HCT116 (cell line): ENCODE measurements at regions not wholly inside any gene's neighbourhood (a gene's known extent, or its start where the extent isn't known, plus 50 kb on each side); places are given as distances from the start of the nearest gene placed in this dataset.

Experiments
- ATAC-seq: fragments of 200-7000 bp; cut with Tn5 transposase; 2 replicates; pipeline ENCODE4 v1.9.1; 2020; ENCODE audit warnings: mild to moderate bottlenecking, moderate library complexity
- BruUV-seq: library from RNA; stranded (reverse); fragments of 400-500 nt; replicated peaks from 2 replicates; lab custom pipeline; 2021; lab: Mats Ljungman, UMichigan
- CTCF ChIA-PET: fragments of 300-600 bp; sonication (Branson Sonifier 250); formaldehyde crosslinking; loops from one replicate; lab custom pipeline; 2021; ENCODE audit warnings: antibody characterized with exemption; lab: Charles Lee
- POLR2A ChIA-PET: fragments of 300-600, 350-600 bp; sonication (Branson Sonifier 250); formaldehyde crosslinking; loops from one replicate; lab custom pipeline; 2021; ENCODE audit warnings: antibody characterized with exemption; lab: Charles Lee
- RAD21 ChIA-PET, 2 experiments: fragments of 300-600 bp; sonication (Branson Sonifier 250); formaldehyde crosslinking; loops; one replicate each; lab custom pipeline; 2023; ENCODE audit warnings: low total read pairs in 2 of 2; ENCODE audit not compliant: uncharacterized antibody in 2 of 2, unreplicated experiment in 2 of 2, low non-redundant PET in 1 of 2; lab: Charles Lee
- DNase-seq: peaks from one replicate; pipeline ENCODE4 v3.0.0-alpha.2; 2010; ENCODE audit warnings: low read depth, low spot score
- H2AFZ ChIP-seq: fragments of 200-600 bp; shearing (Covaris generic), sonication (generic); 2 replicates; pipeline ENCODE4 v1.6.1; 2017; ENCODE audit warnings: low read depth, mixed run types, mixed read lengths, antibody characterized with exemption, low read length; ENCODE audit not compliant: poor library complexity, severe bottlenecking
- H3K27ac ChIP-seq: 2 replicates; pipeline ENCODE4 v1.5.1; 2012; ENCODE audit warnings: low read depth, low read length
- H3K27me3 ChIP-seq: fragments of 200-600 bp; sonication (generic); 2 replicates; pipeline ENCODE4 v1.6.1; 2016; ENCODE audit warnings: mixed run types, low read length, mixed read lengths; ENCODE audit not compliant: insufficient read depth
- H3K36me3 ChIP-seq, 2 experiments: fragments of 200-500 bp in 1 of 2; fragments of 200-600 bp in 1 of 2; sonication (Bioruptor generic) in 1 of 2; sonication (generic) in 1 of 2; 2 replicates each; pipeline versions ENCODE4 v1.5.1 to v1.6.1; 2014 to 2016; ENCODE audit warnings: low read length in 2 of 2, inconsistent platforms in 1 of 2, mixed read lengths in 1 of 2, mixed run types in 1 of 2; ENCODE audit not compliant: insufficient read depth in 2 of 2, control insufficient read depth in 1 of 2
- H3K4me1 ChIP-seq, 2 experiments: fragments of 200-600 bp in 1 of 2; sonication (generic) in 1 of 2; 2 replicates each; pipeline versions ENCODE4 v1.5.1 to v1.6.1; 2012 to 2017; ENCODE audit warnings: low read length in 2 of 2, inconsistent platforms in 1 of 2, mild to moderate bottlenecking in 1 of 2, mixed read lengths in 1 of 2, mixed run types in 1 of 2, moderate library complexity in 1 of 2; ENCODE audit not compliant: insufficient read depth in 2 of 2, control insufficient read depth in 1 of 2
- H3K4me2 ChIP-seq: fragments of 200-600 bp; sonication (generic); 2 replicates; pipeline ENCODE4 v1.6.1; 2017; ENCODE audit warnings: mixed run types, low read length, mixed read lengths
- H3K4me3 ChIP-seq, 2 experiments: fragments of 200-600 bp in 1 of 2; sonication (generic) in 1 of 2; replicated peaks in 1 of 2; 2 replicates each; pipeline ENCODE4 v1.5.1; 2011 to 2016; ENCODE audit warnings: low read length in 2 of 2, control low read depth in 1 of 2, low read depth in 1 of 2, mild to moderate bottlenecking in 1 of 2, mixed read lengths in 1 of 2, mixed run types in 1 of 2
- H3K79me2 ChIP-seq: fragments of 200-600 bp; sonication (generic); 2 replicates; pipeline ENCODE4 v1.6.1; 2017; ENCODE audit warnings: mild to moderate bottlenecking, mixed run types, low read length, moderate library complexity, mixed read lengths; ENCODE audit not compliant: insufficient read depth
- H3K9ac ChIP-seq: fragments of 200-600 bp; sonication (generic); 2 replicates; pipeline ENCODE4 v1.6.1; 2016; ENCODE audit warnings: low read length, mixed read lengths
- H3K9me2 ChIP-seq: fragments of 200-600 bp; sonication (generic), shearing (Covaris generic); 2 replicates; pipeline ENCODE4 v1.6.1; 2017; ENCODE audit warnings: mixed run types, mild to moderate bottlenecking, moderate library complexity; ENCODE audit not compliant: insufficient read depth
- H3K9me3 ChIP-seq, 2 experiments: fragments of 200-500 bp in 1 of 2; fragments of 200-600 bp in 1 of 2; sonication (Bioruptor generic) in 1 of 2; sonication (generic) in 1 of 2; 2 replicates each; pipeline ENCODE4 v1.6.1; 2014 to 2017; ENCODE audit warnings: low read length in 2 of 2, mixed read lengths in 2 of 2, inconsistent platforms in 1 of 2, low read depth in 1 of 2, mild to moderate bottlenecking in 1 of 2, mixed run types in 1 of 2, moderate library complexity in 1 of 2; ENCODE audit not compliant: control insufficient read depth in 1 of 2, insufficient read depth in 1 of 2
- H4K20me1 ChIP-seq: fragments of 200-600 bp; sonication (generic), shearing (Covaris generic); 2 replicates; pipeline ENCODE4 v1.6.1; 2017; ENCODE audit warnings: mixed run types, mild to moderate bottlenecking, moderate library complexity; ENCODE audit not compliant: insufficient read depth
- CEBPB ChIP-seq: IDR thresholded peaks from 2 replicates; pipeline ENCODE4 v1.6.1; 2012; ENCODE audit warnings: low read depth
- EGR1 ChIP-seq: IDR thresholded peaks from 2 replicates; pipeline ENCODE4 v1.6.1; 2012; ENCODE audit warnings: low read depth
- EZH2 ChIP-seq: fragments of 200-600 bp; sonication (generic); IDR thresholded peaks from 2 replicates; pipeline ENCODE4 v1.6.1; 2017; ENCODE audit warnings: antibody characterized with exemption, mixed run types
- EZH2phosphoT487 ChIP-seq: fragments of 200-600 bp; IDR thresholded peaks from 2 replicates; pipeline ENCODE4 v1.6.1; 2018; ENCODE audit warnings: antibody characterized with exemption, borderline replicate concordance
- JUND ChIP-seq: IDR thresholded peaks from 2 replicates; pipeline ENCODE4 v1.6.1; 2012
- POLR2A ChIP-seq: IDR thresholded peaks from 2 replicates; pipeline ENCODE4 v1.7.0; 2011; ENCODE audit warnings: borderline replicate concordance; ENCODE audit not compliant: insufficient read depth, insufficient read length; ENCODE audit errors: extremely low read depth
- POLR2AphosphoS5 ChIP-seq: IDR thresholded peaks from 2 replicates; pipeline ENCODE4 v1.6.1; 2011; ENCODE audit warnings: mild to moderate bottlenecking, low read depth, low read length, moderate library complexity
- SIN3A ChIP-seq: IDR thresholded peaks from 2 replicates; pipeline ENCODE4 v1.6.1; 2012; ENCODE audit warnings: low read depth
- SP1 ChIP-seq: IDR thresholded peaks from 2 replicates; pipeline ENCODE4 v1.6.1; 2012; ENCODE audit warnings: low read depth
- SRF ChIP-seq: IDR thresholded peaks from 2 replicates; pipeline ENCODE4 v1.6.1; 2012; ENCODE audit warnings: low read depth
- YY1 ChIP-seq: IDR thresholded peaks from 2 replicates; pipeline ENCODE4 v1.6.1; 2011; ENCODE audit warnings: low read length, low read depth, moderate library complexity, mild to moderate bottlenecking; ENCODE audit not compliant: insufficient replicate concordance; ENCODE audit errors: extremely low read depth
- ZFX ChIP-seq: fragments of 450-650 bp; IDR thresholded peaks from 2 replicates; pipeline ENCODE4 v1.6.1; 2017
- ZNF274 ChIP-seq: fragments of 200-500 bp; sonication (Bioruptor generic); IDR thresholded peaks from 2 replicates; pipeline ENCODE4 v1.6.1; 2014; ENCODE audit warnings: mild to moderate bottlenecking, low read depth, low read length, inconsistent platforms
- intact Hi-C: fragments of 100-400 bp; cut with micrococcal nuclease; formaldehyde crosslinking; loops from 2 replicates; pipeline ENCODE4 v1.10.0; 2022
- TF ChIP-seq, protein P1 (sequence below), 3 experiments: fragments of 200-600 bp in 1 of 3; sonication (generic) in 1 of 3; IDR thresholded peaks in 2 of 3; conservative IDR thresholded peaks in 1 of 3; 2 replicates each; pipeline ENCODE4 v1.5.1; 2012 to 2017; ENCODE audit warnings: low read depth in 2 of 3, low read length in 2 of 3, antibody characterized with exemption in 1 of 3, borderline replicate concordance in 1 of 3, control low read depth in 1 of 3, mild to moderate bottlenecking in 1 of 3, mixed read lengths in 1 of 3, mixed run types in 1 of 3, moderate library complexity in 1 of 3; ENCODE audit not compliant: insufficient read depth in 1 of 3
- TF ChIP-seq, protein P2 (sequence below): IDR thresholded peaks from 2 replicates; pipeline ENCODE4 v1.6.1; 2012
- TF ChIP-seq, protein P3 (sequence below): IDR thresholded peaks from 2 replicates; pipeline ENCODE4 v1.6.1; 2012
- TF ChIP-seq, protein P4 (sequence below): IDR thresholded peaks from 2 replicates; pipeline ENCODE4 v1.6.1; 2012; ENCODE audit warnings: low read depth
- TF ChIP-seq, protein P5 (sequence below): IDR thresholded peaks from 2 replicates; pipeline ENCODE4 v1.6.1; 2011; ENCODE audit warnings: mild to moderate bottlenecking, low read length, moderate library complexity; ENCODE audit not compliant: insufficient replicate concordance; ENCODE audit errors: extremely low read depth

DNA sequence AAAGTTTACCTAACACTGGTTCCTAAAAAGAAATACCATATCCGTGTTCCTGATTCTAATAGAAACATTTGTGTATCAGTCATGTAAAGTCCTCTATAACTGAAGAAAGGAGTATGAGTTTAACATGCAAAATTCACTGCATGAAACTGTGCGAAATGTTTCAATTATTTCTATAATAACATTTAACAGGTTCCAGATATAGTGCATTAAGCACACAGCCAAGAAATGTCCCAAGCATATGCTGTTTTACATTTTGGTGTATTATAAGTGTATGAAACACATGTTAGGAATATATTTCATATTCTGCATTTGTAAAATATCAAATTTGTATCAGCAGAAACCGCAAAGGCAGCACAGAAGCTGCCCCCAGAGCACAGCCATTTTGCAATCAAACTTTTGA is 764.9 kb downstream of the KCNJ2 start:
- TF ChIP-seq, protein P1, sequence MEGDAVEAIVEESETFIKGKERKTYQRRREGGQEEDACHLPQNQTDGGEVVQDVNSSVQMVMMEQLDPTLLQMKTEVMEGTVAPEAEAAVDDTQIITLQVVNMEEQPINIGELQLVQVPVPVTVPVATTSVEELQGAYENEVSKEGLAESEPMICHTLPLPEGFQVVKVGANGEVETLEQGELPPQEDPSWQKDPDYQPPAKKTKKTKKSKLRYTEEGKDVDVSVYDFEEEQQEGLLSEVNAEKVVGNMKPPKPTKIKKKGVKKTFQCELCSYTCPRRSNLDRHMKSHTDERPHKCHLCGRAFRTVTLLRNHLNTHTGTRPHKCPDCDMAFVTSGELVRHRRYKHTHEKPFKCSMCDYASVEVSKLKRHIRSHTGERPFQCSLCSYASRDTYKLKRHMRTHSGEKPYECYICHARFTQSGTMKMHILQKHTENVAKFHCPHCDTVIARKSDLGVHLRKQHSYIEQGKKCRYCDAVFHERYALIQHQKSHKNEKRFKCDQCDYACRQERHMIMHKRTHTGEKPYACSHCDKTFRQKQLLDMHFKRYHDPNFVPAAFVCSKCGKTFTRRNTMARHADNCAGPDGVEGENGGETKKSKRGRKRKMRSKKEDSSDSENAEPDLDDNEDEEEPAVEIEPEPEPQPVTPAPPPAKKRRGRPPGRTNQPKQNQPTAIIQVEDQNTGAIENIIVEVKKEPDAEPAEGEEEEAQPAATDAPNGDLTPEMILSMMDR (IDR thresholded peaks at IDR 0.05 in 2 of 3, conservative IDR thresholded peaks at IDR 0.05 in 1 of 3; ENCODE audit: borderline replicate concordance in 1 of 3, insufficient read depth in 1 of 3, low read depth in 2 of 3, low read length in 2 of 3): no peak
- TF ChIP-seq SRF (no peak), EZH2phosphoT487 (no peak), POLR2AphosphoS5 (no peak), SIN3A (no peak), POLR2A (no peak), ZNF274 (no peak), SP1 (no peak), CEBPB (no peak), JUND (no peak), EGR1 (no peak), EZH2 (no peak), YY1 (no peak), ZFX (no peak)
- TF ChIP-seq, protein P2, sequence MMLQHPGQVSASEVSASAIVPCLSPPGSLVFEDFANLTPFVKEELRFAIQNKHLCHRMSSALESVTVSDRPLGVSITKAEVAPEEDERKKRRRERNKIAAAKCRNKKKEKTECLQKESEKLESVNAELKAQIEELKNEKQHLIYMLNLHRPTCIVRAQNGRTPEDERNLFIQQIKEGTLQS: no peak
- TF ChIP-seq, protein P3, sequence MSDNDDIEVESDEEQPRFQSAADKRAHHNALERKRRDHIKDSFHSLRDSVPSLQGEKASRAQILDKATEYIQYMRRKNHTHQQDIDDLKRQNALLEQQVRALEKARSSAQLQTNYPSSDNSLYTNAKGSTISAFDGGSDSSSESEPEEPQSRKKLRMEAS: no peak
- TF ChIP-seq, protein P4, sequence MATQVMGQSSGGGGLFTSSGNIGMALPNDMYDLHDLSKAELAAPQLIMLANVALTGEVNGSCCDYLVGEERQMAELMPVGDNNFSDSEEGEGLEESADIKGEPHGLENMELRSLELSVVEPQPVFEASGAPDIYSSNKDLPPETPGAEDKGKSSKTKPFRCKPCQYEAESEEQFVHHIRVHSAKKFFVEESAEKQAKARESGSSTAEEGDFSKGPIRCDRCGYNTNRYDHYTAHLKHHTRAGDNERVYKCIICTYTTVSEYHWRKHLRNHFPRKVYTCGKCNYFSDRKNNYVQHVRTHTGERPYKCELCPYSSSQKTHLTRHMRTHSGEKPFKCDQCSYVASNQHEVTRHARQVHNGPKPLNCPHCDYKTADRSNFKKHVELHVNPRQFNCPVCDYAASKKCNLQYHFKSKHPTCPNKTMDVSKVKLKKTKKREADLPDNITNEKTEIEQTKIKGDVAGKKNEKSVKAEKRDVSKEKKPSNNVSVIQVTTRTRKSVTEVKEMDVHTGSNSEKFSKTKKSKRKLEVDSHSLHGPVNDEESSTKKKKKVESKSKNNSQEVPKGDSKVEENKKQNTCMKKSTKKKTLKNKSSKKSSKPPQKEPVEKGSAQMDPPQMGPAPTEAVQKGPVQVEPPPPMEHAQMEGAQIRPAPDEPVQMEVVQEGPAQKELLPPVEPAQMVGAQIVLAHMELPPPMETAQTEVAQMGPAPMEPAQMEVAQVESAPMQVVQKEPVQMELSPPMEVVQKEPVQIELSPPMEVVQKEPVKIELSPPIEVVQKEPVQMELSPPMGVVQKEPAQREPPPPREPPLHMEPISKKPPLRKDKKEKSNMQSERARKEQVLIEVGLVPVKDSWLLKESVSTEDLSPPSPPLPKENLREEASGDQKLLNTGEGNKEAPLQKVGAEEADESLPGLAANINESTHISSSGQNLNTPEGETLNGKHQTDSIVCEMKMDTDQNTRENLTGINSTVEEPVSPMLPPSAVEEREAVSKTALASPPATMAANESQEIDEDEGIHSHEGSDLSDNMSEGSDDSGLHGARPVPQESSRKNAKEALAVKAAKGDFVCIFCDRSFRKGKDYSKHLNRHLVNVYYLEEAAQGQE: no peak
- TF ChIP-seq, protein P5, sequence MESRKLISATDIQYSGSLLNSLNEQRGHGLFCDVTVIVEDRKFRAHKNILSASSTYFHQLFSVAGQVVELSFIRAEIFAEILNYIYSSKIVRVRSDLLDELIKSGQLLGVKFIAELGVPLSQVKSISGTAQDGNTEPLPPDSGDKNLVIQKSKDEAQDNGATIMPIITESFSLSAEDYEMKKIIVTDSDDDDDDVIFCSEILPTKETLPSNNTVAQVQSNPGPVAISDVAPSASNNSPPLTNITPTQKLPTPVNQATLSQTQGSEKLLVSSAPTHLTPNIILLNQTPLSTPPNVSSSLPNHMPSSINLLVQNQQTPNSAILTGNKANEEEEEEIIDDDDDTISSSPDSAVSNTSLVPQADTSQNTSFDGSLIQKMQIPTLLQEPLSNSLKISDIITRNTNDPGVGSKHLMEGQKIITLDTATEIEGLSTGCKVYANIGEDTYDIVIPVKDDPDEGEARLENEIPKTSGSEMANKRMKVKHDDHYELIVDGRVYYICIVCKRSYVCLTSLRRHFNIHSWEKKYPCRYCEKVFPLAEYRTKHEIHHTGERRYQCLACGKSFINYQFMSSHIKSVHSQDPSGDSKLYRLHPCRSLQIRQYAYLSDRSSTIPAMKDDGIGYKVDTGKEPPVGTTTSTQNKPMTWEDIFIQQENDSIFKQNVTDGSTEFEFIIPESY: no peak
- no peak overlapping the region for H3K9ac ChIP-seq
- H2AFZ ChIP-seq: no peak overlapping the region
- H3K9me2 ChIP-seq: no peaks in the 10 kb centered on the region
- POLR2A ChIA-PET: no interaction called here
- no peak overlapping the region for H3K4me2 ChIP-seq
- H3K36me3 ChIP-seq: no peaks in the 10 kb centered on the region
- no peaks in the 10 kb centered on the region for H3K27me3 ChIP-seq
- RAD21 ChIA-PET: no interaction called here
- CTCF ChIA-PET: no interaction called here
- DNase-seq (no peak), ATAC-seq (no peak)
- intact Hi-C loops: no loop called here
- no peaks in the 10 kb centered on the region for H3K79me2 ChIP-seq
- no peaks in the 10 kb centered on the region for H3K4me1 ChIP-seq
- BruUV-seq: no TSS peak
- H4K20me1 ChIP-seq: no peaks in the 10 kb centered on the region
- no peaks in the 10 kb centered on the region for H3K9me3 ChIP-seq
- H3K27ac ChIP-seq: no peak overlapping the region
- no peak overlapping the region for H3K4me3 ChIP-seq
